ENCODE measurements at regions not wholly inside any gene's neighbourhood (a gene's known extent, or its start where the extent isn't known, plus 50 kb on each side); places are given as distances from the start of the nearest gene placed in this dataset.
A peak's percentile ranks its signal among the peaks of the same experiment; 100 is the strongest.

- TF ChIP-seq MYPOP (CRISPR knock-in tag; IDR thresholded peaks at IDR 0.05) (0 out of 2 replicates have a peak, but pooled peaks have one; percentile 19), ZBTB3 (CRISPR knock-in tag; IDR thresholded peaks at IDR 0.05; ENCODE audit: borderline replicate concordance, low read depth) (0 out of 2 replicates have a peak, but pooled peaks have one; percentile 54), ZNF24 (IDR thresholded peaks at IDR 0.05) (no peak), BCL6 (CRISPR knock-in tag; IDR thresholded peaks at IDR 0.05) (peak; percentile 51), TFDP1 (CRISPR knock-in tag; IDR thresholded peaks at IDR 0.05; ENCODE audit: borderline replicate concordance) (peak; percentile 74; the same call in 1 of the 2 replicates), LCORL (IDR thresholded peaks at IDR 0.05) (no peak), LCORL (CRISPR knock-in tag; IDR thresholded peaks at IDR 0.05) (peak; percentile 74), ZNF652 (CRISPR knock-in tag; IDR thresholded peaks at IDR 0.05; ENCODE audit: borderline replicate concordance, low read depth) (no peak), TOE1 (CRISPR knock-in tag; IDR thresholded peaks at IDR 0.05) (no peak), THAP8 (CRISPR knock-in tag; IDR thresholded peaks at IDR 0.05; ENCODE audit: borderline replicate concordance) (no peak), ZBTB10 (CRISPR knock-in tag; IDR thresholded peaks at IDR 0.05; ENCODE audit: borderline replicate concordance) (no peak), ZNF83 (CRISPR knock-in tag; IDR thresholded peaks at IDR 0.05; ENCODE audit: borderline replicate concordance) (no peak; the same call in 1 of the 2 replicates), NONO (IDR thresholded peaks at IDR 0.05) (no peak), NONO (CRISPR knock-in tag; conservative IDR thresholded peaks at IDR 0.05) (peak; percentile 67; the same call in 1 of the 2 replicates), ZNF160 (CRISPR knock-in tag; IDR thresholded peaks at IDR 0.05) (no peak), ZNF790 (CRISPR knock-in tag; IDR thresholded peaks at IDR 0.05; ENCODE audit: borderline replicate concordance) (no peak), ZNF577 (CRISPR knock-in tag; IDR thresholded peaks at IDR 0.05; ENCODE audit: borderline replicate concordance, low read depth) (no peak), ZSCAN5A (CRISPR knock-in tag; IDR thresholded peaks at IDR 0.05; ENCODE audit: borderline replicate concordance) (peak; percentile 63; the same call in 1 of the 2 replicates), KMT2B (CRISPR knock-in tag; IDR thresholded peaks at IDR 0.05) (peak; percentile 56; the same call in 1 of the 2 replicates)
Observed at GRCh38 chr1:234768569-234769283, 158.7 kb upstream of the IRF2BP2 start (continued).
